ENCODE measurements at regions not wholly inside any gene's neighbourhood (a gene's known extent, or its start where the extent isn't known, plus 50 kb on each side); places are given as distances from the start of the nearest gene placed in this dataset.

GRCh38 chr4:177558995-177559394 is 116.8 kb upstream of the AGA start:
- no peak for TF ChIP-seq POLR2AphosphoS5 (IDR thresholded peaks at IDR 0.05; ENCODE audit: low read depth)
- TF ChIP-seq CTCF (IDR thresholded peaks at IDR 0.05; ENCODE audit: insufficient read depth, low read length) = no peak
- TF ChIP-seq GABPA (IDR thresholded peaks at IDR 0.05; ENCODE audit: low read depth) = no peak
- no peak for TF ChIP-seq SPI1 (IDR thresholded peaks at IDR 0.05; ENCODE audit: borderline replicate concordance, low read depth)
- no peak for TF ChIP-seq REST (IDR thresholded peaks at IDR 0.05; ENCODE audit: insufficient replicate concordance, low read depth)

All from HL-60 (cell line).